Mesendoderm (in vitro differentiated cells): ENCODE measurements at regions not wholly inside any gene's neighbourhood (a gene's known extent, or its start where the extent isn't known, plus 50 kb on each side); places are given as distances from the start of the nearest gene placed in this dataset.
"Not testable (repeated sequence)": the region's sequence is repeated elsewhere in the genome, so short reads cannot be mapped to it uniquely, and the experiment has no call there.

Experiments used
- DNase-seq: peaks from one replicate; pipeline ENCODE4 v3.0.0; 2013
- H2AK5ac ChIP-seq: 2 replicates; pipeline ENCODE4 v1.6.1; 2013; ENCODE audit warnings: low read length, inconsistent platforms
- H2BK120ac ChIP-seq: 2 replicates; pipeline ENCODE4 v1.6.1; 2013; ENCODE audit warnings: low read depth, mild to moderate bottlenecking, low read length, moderate library complexity, mixed read lengths
- H2BK15ac ChIP-seq: replicated peaks from 2 replicates; pipeline ENCODE4 v1.6.1; 2013; ENCODE audit warnings: low read depth, mild to moderate bottlenecking, moderate library complexity
- H2BK5ac ChIP-seq: 2 replicates; pipeline ENCODE4 v1.6.1; 2013; ENCODE audit warnings: low read length, inconsistent platforms
- H3K18ac ChIP-seq: 2 replicates; pipeline ENCODE4 v1.6.1; 2013; ENCODE audit warnings: mild to moderate bottlenecking, low read length, mixed read lengths
- H3K23ac ChIP-seq: one replicate; pipeline ENCODE4 v1.6.1; 2013; ENCODE audit warnings: low read length
- H3K27ac ChIP-seq: 2 replicates; pipeline ENCODE4 v1.5.1; 2013; ENCODE audit warnings: low read depth, mild to moderate bottlenecking, inconsistent platforms, low read length, moderate library complexity
- H3K27me3 ChIP-seq: 2 replicates; pipeline ENCODE4 v1.6.1; 2013; ENCODE audit warnings: low read length, control low read depth, mild to moderate bottlenecking, inconsistent platforms; ENCODE audit not compliant: insufficient read depth, poor library complexity
- H3K36me3 ChIP-seq: 2 replicates; pipeline ENCODE4 v1.6.1; 2013; ENCODE audit warnings: low read length, inconsistent platforms; ENCODE audit not compliant: control insufficient read depth, insufficient read depth
- H3K4ac ChIP-seq: one replicate; pipeline ENCODE4 v1.6.1; 2013; ENCODE audit warnings: low read depth, mild to moderate bottlenecking, low read length, moderate library complexity
- H3K4me1 ChIP-seq: 2 replicates; pipeline ENCODE4 v1.6.1; 2013; ENCODE audit warnings: low read depth, low read length, inconsistent platforms; ENCODE audit not compliant: control insufficient read depth
- H3K4me2 ChIP-seq: 2 replicates; pipeline ENCODE4 v1.6.1; 2013; ENCODE audit warnings: low read length
- H3K4me3 ChIP-seq: 2 replicates; pipeline ENCODE4 v1.5.1; 2013; ENCODE audit warnings: mild to moderate bottlenecking, low read length
- H3K56ac ChIP-seq: one replicate; pipeline ENCODE4 v1.6.1; 2013; ENCODE audit warnings: low read length
- H3K79me1 ChIP-seq: 2 replicates; pipeline ENCODE4 v1.6.1; 2013; ENCODE audit warnings: low read length, inconsistent platforms
- H3K79me2 ChIP-seq: 2 replicates; pipeline ENCODE4 v1.6.1; 2013; ENCODE audit warnings: mild to moderate bottlenecking, low read length; ENCODE audit not compliant: control insufficient read depth, insufficient read depth
- H3K9ac ChIP-seq: 2 replicates; pipeline ENCODE4 v1.6.1; 2013; ENCODE audit warnings: low read length, inconsistent platforms
- H4K5ac ChIP-seq: one replicate; pipeline ENCODE4 v1.6.1; 2013; ENCODE audit warnings: low read length
- H4K8ac ChIP-seq: one replicate; pipeline ENCODE4 v1.6.1; 2013; ENCODE audit warnings: low read depth, mild to moderate bottlenecking, control low read depth, low read length, moderate library complexity
- WGBS: extraction: QIAGEN DNeasy Blood & Tissue Kit; methylation state at CpG from one replicate; pipeline ENCODE4 v1.1.7; 2013; ENCODE audit warnings: low lambda C conversion rate, missing lambda C conversion rate; ENCODE audit not compliant: insufficient coverage; ENCODE audit errors: extremely low coverage; 5-methylcytosine and 5-hydroxymethylcytosine counted together

DNA sequence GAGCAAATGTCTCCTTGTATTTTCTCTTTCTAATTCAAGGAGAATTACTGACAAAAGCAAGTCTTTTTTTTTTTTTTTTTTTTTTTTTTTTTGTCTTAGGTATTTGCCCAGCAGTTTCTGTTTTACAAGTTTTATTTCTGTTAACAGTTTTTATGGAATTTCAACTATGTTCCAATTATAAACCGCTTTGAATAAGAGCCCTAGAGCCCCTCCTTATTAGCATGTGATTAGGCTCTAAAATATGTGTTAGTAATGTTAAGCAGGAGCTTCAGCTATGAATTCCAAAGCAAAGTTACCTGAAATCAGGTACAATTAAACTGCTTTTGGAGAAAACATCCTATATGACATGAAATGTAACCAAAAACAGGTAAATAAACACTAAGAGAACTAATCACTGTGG is 997.0 kb upstream of the POT1 start:
- Histone ChIP-seq H3K4ac (no peak overlapping the region), H3K18ac (no peak overlapping the region), H3K27me3 (no peaks in the 10 kb centered on the region), H3K79me2 (no peaks in the 10 kb centered on the region), H3K27ac (no peak overlapping the region), H3K79me1 (no peaks in the 10 kb centered on the region), H3K4me1 (no peaks in the 10 kb centered on the region), H3K9ac (no peak overlapping the region), H3K4me3 (no peak overlapping the region), H2BK120ac (no peak overlapping the region), H4K8ac (no peak overlapping the region), H3K56ac (no peak overlapping the region), H4K5ac (no peak overlapping the region), H3K36me3 (no peaks in the 10 kb centered on the region), H2BK15ac (no peak overlapping the region), H3K23ac (no peak overlapping the region), H2AK5ac (no peak overlapping the region), H2BK5ac (no peak overlapping the region), H3K4me2 (no peak overlapping the region)
- WGBS = no CpG with 5 or more reads among the region's 1 CpG
- DNase-seq = no peak

DNA sequence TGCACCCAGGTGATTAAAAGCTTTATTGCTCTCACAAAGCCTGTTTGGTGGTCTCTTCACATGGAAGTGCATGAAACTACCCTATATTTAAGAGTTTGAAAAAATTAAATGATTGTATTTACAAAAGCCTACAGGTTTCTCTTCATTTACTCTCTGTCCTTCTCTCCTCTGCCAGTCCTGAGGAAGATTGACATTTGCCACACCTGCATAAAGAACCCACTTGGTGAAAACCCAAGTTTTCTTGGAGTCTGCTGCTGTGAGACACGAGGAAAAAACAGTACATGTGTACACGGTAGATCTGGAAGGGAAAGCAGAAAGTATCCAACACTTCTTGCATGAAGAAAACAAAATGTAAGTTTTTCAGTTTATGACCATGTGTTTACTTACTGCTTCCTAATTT is 994.4 kb upstream of the POT1 start:
- DNase-seq = no peak
- H2AK5ac ChIP-seq = no peak overlapping the region
- no peak overlapping the region for H2BK120ac ChIP-seq
- no peaks in the 10 kb centered on the region for H3K79me2 ChIP-seq
- H3K36me3 ChIP-seq = no peaks in the 10 kb centered on the region
- no peak overlapping the region for H3K4me2 ChIP-seq
- no peak overlapping the region for H4K5ac ChIP-seq
- no peak overlapping the region for H3K4me3 ChIP-seq
- no peak overlapping the region for H4K8ac ChIP-seq
- H3K9ac ChIP-seq = peak overlapping the region; percentile 34
- peak overlapping the region; percentile 55 for H3K4ac ChIP-seq
- no peak overlapping the region for H2BK5ac ChIP-seq
- no peaks in the 10 kb centered on the region for H3K27me3 ChIP-seq
- H3K18ac ChIP-seq = peak overlapping the region; percentile 97
- H2BK15ac ChIP-seq = no peak overlapping the region
- no CpG with 5 or more reads among the region's 2 CpGs for WGBS
- peak overlapping the region; percentile 54 for H3K56ac ChIP-seq
- no peaks in the 10 kb centered on the region for H3K4me1 ChIP-seq
- H3K79me1 ChIP-seq = no peaks in the 10 kb centered on the region
- H3K27ac ChIP-seq = peak overlapping the region; percentile 70
- peak overlapping the region; percentile 48 for H3K23ac ChIP-seq

DNA sequence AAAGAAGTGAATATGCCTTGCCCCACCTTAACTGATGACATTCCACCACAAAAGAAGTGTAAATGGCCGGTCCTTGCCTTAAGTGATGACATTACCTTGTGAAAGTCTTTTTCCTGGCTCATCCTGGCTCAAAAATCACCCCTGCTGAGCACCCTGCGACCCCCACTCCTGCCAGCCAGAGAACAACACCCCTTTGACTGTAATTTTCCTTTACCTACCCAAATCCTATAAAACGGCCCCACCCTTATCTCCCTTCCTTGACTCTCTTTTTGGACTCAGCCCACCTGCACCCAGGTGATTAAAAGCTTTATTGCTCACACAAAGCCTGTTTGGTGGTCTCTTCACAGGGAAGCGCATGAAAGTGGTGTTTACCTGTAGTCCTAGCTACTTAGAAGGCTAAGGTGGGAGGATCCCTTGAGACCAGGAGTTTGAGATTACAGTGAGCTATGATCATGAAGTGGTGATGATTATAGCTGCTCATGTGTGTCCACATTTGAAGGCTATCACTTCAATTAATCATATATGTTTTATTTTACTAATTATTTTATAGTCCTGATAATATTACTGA is 985.8 kb upstream of the POT1 start:
- no CpG with 5 or more reads among the region's 4 CpGs for WGBS
- H3K56ac ChIP-seq, H3K9ac ChIP-seq: not testable (repeated sequence)

DNA sequence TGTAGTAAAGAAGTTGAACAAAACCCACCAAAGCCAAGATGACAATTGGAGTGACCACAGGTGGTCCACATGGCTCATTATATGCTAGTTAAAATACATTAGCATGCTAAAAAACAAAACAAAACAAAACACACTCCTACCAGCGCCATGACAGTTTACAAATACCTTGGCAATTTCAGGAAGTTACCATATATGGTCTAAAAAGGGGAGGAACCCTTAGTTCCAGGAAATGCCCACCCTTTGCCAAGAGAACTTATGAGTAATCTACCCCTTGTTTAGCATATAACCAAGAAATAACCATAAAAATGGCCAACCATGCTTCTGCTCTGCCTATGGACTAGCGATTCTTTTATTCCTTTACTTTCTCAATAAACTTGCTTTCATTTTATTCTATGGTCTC is 979.1 kb upstream of the POT1 start:
- H3K79me2 ChIP-seq = no peaks in the 10 kb centered on the region
- no peaks in the 10 kb centered on the region for H3K27me3 ChIP-seq
- H3K23ac ChIP-seq = no peak overlapping the region
- no peak overlapping the region for H3K4ac ChIP-seq
- H3K4me3 ChIP-seq = no peak overlapping the region
- H3K18ac ChIP-seq = no peak overlapping the region
- H2BK5ac ChIP-seq = no peak overlapping the region
- no peak overlapping the region for H3K9ac ChIP-seq
- H3K56ac ChIP-seq = no peak overlapping the region
- H3K4me2 ChIP-seq = no peak overlapping the region
- no peak for DNase-seq
- WGBS = no CpG with 5 or more reads among the region's 2 CpGs
- no peaks in the 10 kb centered on the region for H3K79me1 ChIP-seq
- no peaks in the 10 kb centered on the region for H3K36me3 ChIP-seq
- no peak overlapping the region for H4K8ac ChIP-seq
- H2AK5ac ChIP-seq = no peak overlapping the region
- no peak overlapping the region for H2BK120ac ChIP-seq
- no peak overlapping the region for H2BK15ac ChIP-seq
- H3K27ac ChIP-seq = no peak overlapping the region
- H4K5ac ChIP-seq = no peak overlapping the region
- no peaks in the 10 kb centered on the region for H3K4me1 ChIP-seq

More for the DNA sequence above, 985.8 kb upstream of the POT1 start:
- H3K18ac ChIP-seq, H2AK5ac ChIP-seq, H3K79me1 ChIP-seq, H2BK120ac ChIP-seq, H3K4me2 ChIP-seq, H3K36me3 ChIP-seq, H3K4me3 ChIP-seq, H3K23ac ChIP-seq, H3K4me1 ChIP-seq, H3K27me3 ChIP-seq, H2BK5ac ChIP-seq, H3K27ac ChIP-seq, H3K4ac ChIP-seq, H3K79me2 ChIP-seq, H2BK15ac ChIP-seq, H4K5ac ChIP-seq, H4K8ac ChIP-seq: not testable (repeated sequence)
- DNase-seq = peak; percentile 59

DNA sequence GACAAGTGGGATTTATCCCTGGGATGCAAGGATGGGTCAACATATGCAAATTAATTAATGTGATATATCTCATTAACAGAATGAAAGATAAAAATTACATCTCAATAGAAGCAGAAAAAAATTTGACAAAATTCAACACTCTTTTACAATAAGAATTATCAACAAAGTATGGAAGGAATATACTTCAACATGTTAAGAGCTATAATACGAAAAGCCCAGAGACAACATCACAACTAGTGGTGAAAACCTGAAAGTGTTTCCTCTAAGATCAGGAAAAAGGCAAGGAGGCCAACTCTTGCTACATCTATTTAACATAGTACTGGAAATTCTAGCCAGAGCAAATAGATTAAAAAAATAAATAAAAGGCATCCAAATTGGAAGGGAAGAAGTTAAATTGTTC is 970.0 kb upstream of the POT1 start:
- Histone ChIP-seq H2BK5ac (no peak overlapping the region), H3K4ac (no peak overlapping the region)
- no CpG with 5 or more reads among the region's 1 CpG for WGBS

DNA sequence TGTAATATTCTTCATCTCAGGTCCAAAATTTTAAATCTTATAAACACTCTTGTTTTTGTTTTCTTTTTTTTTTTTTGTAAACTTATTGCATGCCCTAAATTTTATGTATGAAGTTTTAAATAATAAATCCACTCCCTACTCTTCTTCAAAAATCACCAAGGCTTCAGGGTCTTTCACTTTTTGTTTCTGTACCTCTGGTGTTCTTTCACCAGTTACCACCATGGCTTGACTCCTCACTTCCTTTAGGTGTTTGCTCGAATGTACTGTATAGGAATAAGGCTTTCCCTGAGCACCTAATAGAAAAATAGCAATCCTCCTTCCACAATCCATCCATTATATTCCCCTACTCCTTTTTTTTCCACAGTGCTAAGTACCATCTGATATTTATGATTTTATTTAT is 962.8 kb upstream of the POT1 start:
- no peaks in the 10 kb centered on the region for H3K27me3 ChIP-seq
- H2BK15ac ChIP-seq = no peak overlapping the region
- H3K36me3 ChIP-seq = no peaks in the 10 kb centered on the region
- WGBS = no CpG with 5 or more reads among the region's 1 CpG
- H3K23ac ChIP-seq = no peak overlapping the region
- no peak for DNase-seq
- H3K4me3 ChIP-seq = no peak overlapping the region
- no peak overlapping the region for H3K27ac ChIP-seq
- H2AK5ac ChIP-seq = no peak overlapping the region
- H3K79me2 ChIP-seq = no peaks in the 10 kb centered on the region
- no peak overlapping the region for H3K9ac ChIP-seq
- no peak overlapping the region for H4K8ac ChIP-seq
- no peak overlapping the region for H4K5ac ChIP-seq
- H3K4me1 ChIP-seq = no peaks in the 10 kb centered on the region
- no peak overlapping the region for H3K4ac ChIP-seq
- no peaks in the 10 kb centered on the region for H3K79me1 ChIP-seq
- no peak overlapping the region for H3K4me2 ChIP-seq
- no peak overlapping the region for H2BK5ac ChIP-seq
- no peak overlapping the region for H3K18ac ChIP-seq
- no peak overlapping the region for H3K56ac ChIP-seq
- H2BK120ac ChIP-seq = no peak overlapping the region

More for the DNA sequence above, 970.0 kb upstream of the POT1 start:
- H3K36me3 ChIP-seq = no peaks in the 10 kb centered on the region
- H4K8ac ChIP-seq = no peak overlapping the region
- H3K18ac ChIP-seq = no peak overlapping the region
- H3K56ac ChIP-seq = no peak overlapping the region
- H3K23ac ChIP-seq = no peak overlapping the region
- H3K9ac ChIP-seq = no peak overlapping the region
- H2BK120ac ChIP-seq = no peak overlapping the region
- H2BK15ac ChIP-seq = no peak overlapping the region
- H3K4me2 ChIP-seq = no peak overlapping the region
- no peak overlapping the region for H4K5ac ChIP-seq
- H3K4me3 ChIP-seq = no peak overlapping the region
- H3K4me1 ChIP-seq = no peaks in the 10 kb centered on the region
- H2AK5ac ChIP-seq = no peak overlapping the region
- H3K27me3 ChIP-seq = no peaks in the 10 kb centered on the region
- H3K79me2 ChIP-seq = no peaks in the 10 kb centered on the region
- no peaks in the 10 kb centered on the region for H3K79me1 ChIP-seq
- no peak overlapping the region for H3K27ac ChIP-seq
- DNase-seq = no peak
